ENCODE measurements at regions not wholly inside any gene's neighbourhood (a gene's known extent, or its start where the extent isn't known, plus 50 kb on each side); places are given as distances from the start of the nearest gene placed in this dataset.

DNA sequence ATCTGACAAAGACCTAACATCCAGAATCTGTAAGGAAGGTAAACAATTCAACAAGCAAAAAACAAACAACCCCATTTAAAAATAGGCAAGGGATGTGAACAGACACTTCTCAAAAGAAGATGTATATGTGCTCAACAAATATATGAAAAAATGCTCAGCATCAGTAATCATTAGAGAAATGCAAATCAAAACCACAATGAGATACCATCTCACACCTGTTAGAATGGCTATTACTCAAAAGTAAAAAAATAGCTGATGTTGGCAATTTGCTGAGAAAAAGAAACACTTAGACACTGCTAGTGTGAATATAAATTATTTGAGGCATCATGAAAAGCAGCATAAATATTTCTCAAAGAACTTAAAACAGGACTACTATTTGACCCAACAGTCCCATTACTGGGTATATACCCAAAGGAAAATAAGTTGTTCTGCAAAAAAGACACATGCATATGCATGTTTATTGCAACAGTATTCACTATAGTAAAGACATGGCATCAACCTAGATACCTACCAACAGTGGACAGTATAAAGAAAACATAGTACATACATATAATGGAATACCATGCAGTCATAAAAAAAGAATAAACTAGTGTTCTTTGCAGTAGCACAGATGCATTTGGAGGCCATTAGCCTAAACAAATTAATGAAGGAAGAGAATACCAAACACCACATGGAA is 980.1 kb downstream of the KCNMA1 start:
- Histone ChIP-seq H3K27ac (no peak overlapping the region), H3K4me1 (no peaks in the 10 kb centered on the region), H3K36me3 (no peaks in the 10 kb centered on the region), H3K4me3 (no peak overlapping the region), H3K9me3 (no peaks in the 10 kb centered on the region), H3K27me3 (no peaks in the 10 kb centered on the region)
- no peak for DNase-seq
- TF ChIP-seq, protein P1, sequence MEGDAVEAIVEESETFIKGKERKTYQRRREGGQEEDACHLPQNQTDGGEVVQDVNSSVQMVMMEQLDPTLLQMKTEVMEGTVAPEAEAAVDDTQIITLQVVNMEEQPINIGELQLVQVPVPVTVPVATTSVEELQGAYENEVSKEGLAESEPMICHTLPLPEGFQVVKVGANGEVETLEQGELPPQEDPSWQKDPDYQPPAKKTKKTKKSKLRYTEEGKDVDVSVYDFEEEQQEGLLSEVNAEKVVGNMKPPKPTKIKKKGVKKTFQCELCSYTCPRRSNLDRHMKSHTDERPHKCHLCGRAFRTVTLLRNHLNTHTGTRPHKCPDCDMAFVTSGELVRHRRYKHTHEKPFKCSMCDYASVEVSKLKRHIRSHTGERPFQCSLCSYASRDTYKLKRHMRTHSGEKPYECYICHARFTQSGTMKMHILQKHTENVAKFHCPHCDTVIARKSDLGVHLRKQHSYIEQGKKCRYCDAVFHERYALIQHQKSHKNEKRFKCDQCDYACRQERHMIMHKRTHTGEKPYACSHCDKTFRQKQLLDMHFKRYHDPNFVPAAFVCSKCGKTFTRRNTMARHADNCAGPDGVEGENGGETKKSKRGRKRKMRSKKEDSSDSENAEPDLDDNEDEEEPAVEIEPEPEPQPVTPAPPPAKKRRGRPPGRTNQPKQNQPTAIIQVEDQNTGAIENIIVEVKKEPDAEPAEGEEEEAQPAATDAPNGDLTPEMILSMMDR (IDR thresholded peaks at IDR 0.05), result no peak
- no peak for TF ChIP-seq POLR2A (IDR thresholded peaks at IDR 0.05)

DNA sequence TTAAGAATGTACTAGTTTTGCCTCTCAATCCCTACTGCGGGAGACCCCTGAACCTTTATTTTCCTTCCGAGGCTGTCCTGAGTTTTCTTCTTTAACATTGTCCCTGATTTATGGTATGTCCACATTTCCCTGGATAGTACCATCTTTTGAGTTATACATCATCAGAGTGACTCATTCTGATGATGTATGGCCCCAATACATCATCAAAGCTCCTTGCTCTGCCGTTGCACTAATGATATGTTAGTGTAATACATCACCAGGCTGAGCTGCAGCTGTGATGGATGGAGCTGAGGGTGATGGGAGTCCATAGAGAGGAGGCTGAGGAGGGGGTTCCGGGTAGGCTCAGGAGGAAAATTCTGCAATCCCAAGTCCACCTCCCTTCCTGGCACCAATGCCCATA is 986.5 kb downstream of the KCNMA1 start:
- TF ChIP-seq, protein P1 (IDR thresholded peaks at IDR 0.05), result no peak
- TF ChIP-seq POLR2A (IDR thresholded peaks at IDR 0.05), result no peak
- Histone ChIP-seq H3K36me3 (no peaks in the 10 kb centered on the region), H3K27me3 (no peaks in the 10 kb centered on the region), H3K4me3 (no peak overlapping the region), H3K4me1 (no peaks in the 10 kb centered on the region), H3K9me3 (no peaks in the 10 kb centered on the region), H3K27ac (no peak overlapping the region)
- no peak for DNase-seq

DNA sequence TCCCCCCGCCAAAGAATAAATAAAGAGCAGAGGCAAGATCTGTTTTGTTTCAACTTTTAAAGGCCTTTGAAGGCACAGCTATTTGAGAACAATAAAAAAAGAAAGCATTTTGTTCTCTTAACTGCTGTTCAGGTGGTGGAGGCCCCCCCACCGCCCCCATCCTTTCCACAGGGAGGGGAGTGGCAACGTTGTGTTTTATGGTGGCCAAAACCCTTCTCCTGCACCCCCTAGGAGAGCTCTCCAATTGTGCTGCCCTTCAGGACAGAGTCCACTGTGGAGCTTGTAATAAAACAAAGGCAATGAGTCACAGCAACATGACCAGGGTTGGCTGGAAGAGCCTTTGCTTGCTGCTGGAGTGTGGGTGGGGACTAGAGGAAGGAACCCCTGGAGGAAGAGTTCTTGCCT is 987.9 kb downstream of the KCNMA1 start:
- H3K4me3 ChIP-seq, result no peak overlapping the region
- no peaks in the 10 kb centered on the region for H3K9me3 ChIP-seq
- no peak for DNase-seq
- H3K27me3 ChIP-seq, result no peaks in the 10 kb centered on the region
- H3K27ac ChIP-seq, result no peak overlapping the region
- H3K36me3 ChIP-seq, result no peaks in the 10 kb centered on the region
- H3K4me1 ChIP-seq, result no peaks in the 10 kb centered on the region
- TF ChIP-seq, protein P1 (IDR thresholded peaks at IDR 0.05), result no peak
- TF ChIP-seq POLR2A (IDR thresholded peaks at IDR 0.05), result no peak

- no peak for DNase-seq
- Histone ChIP-seq H3K4me1 (no peaks in the 10 kb centered on the region), H3K4me3 (no peak overlapping the region), H3K9me3 (no peaks in the 10 kb centered on the region), H3K27me3 (no peaks in the 10 kb centered on the region), H3K36me3 (no peaks in the 10 kb centered on the region), H3K27ac (no peak overlapping the region)
- TF ChIP-seq, protein P1 (IDR thresholded peaks at IDR 0.05), result no peak
- no peak for TF ChIP-seq POLR2A (IDR thresholded peaks at IDR 0.05)
These were observed 988.4 kb downstream of the KCNMA1 start for GRCh38 chr10:76649254-76649653.

DNA sequence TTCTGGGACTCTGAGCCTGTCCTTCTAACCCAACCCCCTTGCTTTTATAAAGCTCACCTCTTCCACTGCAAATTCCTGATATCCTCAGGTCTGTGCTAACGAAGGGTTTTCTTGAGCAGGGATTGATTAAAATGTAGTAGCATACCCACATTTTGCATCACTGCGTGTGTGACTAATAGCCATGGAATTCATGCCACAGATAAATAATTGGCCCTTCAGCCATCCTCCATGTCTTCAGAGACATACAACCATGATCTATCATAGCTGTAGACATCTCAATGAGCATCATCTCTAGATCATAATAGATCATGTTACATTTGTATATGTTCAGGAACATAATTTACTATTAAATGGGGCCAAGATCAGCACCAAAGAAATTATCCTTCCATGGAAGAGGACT is 990.3 kb downstream of the KCNMA1 start:
- H3K36me3 ChIP-seq, result no peaks in the 10 kb centered on the region
- no peaks in the 10 kb centered on the region for H3K4me1 ChIP-seq
- no peak for DNase-seq
- TF ChIP-seq POLR2A (IDR thresholded peaks at IDR 0.05), result no peak
- TF ChIP-seq, protein P1 (IDR thresholded peaks at IDR 0.05), result no peak
- H3K27ac ChIP-seq, result no peak overlapping the region
- H3K27me3 ChIP-seq, result no peaks in the 10 kb centered on the region
- no peak overlapping the region for H3K4me3 ChIP-seq
- no peaks in the 10 kb centered on the region for H3K9me3 ChIP-seq

GRCh38 chr10:76645341-76645740 is 992.3 kb downstream of the KCNMA1 start:
- TF ChIP-seq, protein P1 (IDR thresholded peaks at IDR 0.05), result no peak
- TF ChIP-seq POLR2A (IDR thresholded peaks at IDR 0.05), result no peak
- Histone ChIP-seq H3K4me1 (no peaks in the 10 kb centered on the region), H3K27ac (no peak overlapping the region), H3K36me3 (no peaks in the 10 kb centered on the region), H3K27me3 (no peaks in the 10 kb centered on the region), H3K4me3 (no peak overlapping the region), H3K9me3 (no peaks in the 10 kb centered on the region)
- DNase-seq, result no peak
